ENCODE measurements at regions not wholly inside any gene's neighbourhood (a gene's known extent, or its start where the extent isn't known, plus 50 kb on each side); places are given as distances from the start of the nearest gene placed in this dataset.

DNA sequence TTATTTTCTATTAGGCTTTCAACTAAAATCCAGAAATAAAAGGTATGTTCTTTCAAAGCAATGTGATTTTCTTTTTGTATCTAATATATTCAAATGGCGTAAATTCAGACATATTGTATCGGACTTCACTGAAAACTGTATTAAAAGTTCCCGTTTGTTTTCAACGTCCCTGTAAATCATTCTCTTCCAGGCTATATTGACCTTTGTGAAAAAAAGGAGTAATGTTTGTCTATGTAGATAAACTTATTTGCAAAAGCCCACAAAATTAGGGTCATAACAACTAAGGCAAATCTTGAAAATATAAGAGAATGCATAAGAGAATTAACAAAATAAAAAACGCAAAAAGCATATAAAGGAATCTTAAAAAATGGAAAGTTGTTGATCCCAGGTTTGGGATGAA lies 1492.4 kb downstream of the AACS start:
- TF ChIP-seq GATA3 (IDR thresholded peaks at IDR 0.05; ENCODE audit: low read depth, low read length), result no peak
- TF ChIP-seq GATA2 (IDR thresholded peaks at IDR 0.05; ENCODE audit: low read depth, low read length), result no peak

All from SH-SY5Y (cell line).